ENCODE measurements at regions not wholly inside any gene's neighbourhood (a gene's known extent, or its start where the extent isn't known, plus 50 kb on each side); places are given as distances from the start of the nearest gene placed in this dataset.

DNA sequence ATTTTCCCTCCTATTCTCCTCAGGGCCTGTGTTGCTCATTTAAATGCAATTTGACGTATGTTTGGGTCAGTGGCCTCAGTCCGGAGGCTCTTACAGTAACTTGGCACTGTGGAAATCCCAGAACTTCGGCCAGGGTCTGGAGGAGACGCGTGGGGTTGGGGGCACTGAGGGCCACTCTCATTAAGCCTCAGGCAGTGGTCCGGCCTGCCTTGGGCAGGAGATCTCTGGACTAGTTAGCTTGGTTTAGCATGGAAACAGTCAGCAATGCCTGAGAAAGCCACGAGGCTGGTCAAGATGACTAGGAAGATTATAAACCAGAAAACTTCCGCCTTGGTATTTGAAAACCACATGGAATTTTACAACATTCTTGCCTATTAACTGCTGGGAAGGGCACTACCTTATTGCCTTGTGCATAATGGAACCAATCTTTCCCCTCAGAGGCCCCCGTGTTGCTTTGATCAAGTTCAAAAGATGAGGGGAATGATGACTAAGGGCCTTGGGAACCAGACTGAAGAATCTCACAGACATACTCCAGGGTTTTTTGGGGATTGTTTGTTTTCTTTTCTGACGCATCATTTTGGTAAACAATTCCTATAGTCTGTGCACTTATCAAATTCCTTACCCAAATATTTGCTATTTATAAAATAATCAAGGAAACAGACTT is 206.0 kb upstream of the PREP start:
- DNase-seq (ENCODE audit: low read depth), result no peak

GRCh38 chr6:105607636-105608621 is 205.0 kb upstream of the PREP start:
- no peak for DNase-seq (ENCODE audit: low read depth)

DNA sequence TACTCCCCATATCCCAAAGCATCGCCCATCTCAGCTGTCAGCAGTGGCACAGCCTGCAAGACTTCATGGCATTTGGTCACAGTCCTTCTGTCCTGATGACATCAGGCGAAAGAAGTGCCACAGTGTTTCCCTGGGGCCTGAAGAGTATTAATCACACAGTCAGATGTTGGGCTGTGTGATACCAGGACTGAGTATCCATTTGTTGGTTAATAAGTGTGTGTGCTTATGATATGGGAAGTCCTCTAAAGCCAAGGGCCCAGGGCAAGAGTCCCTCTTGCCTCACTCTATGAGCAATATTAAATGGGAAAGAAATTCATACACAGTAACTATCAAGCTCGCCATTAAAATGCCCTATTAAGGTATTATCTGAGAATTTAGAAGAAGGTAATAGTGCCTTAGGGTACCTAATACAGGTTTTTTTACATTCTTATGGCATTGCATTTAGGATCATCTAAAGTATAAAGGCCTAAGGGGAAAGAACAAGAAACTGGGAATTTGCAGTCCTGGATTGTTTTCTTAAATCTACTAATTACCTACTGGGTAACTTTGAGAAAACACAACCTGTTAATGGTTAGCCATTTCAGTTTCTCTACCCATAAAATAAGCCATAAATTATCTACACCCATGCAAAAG is 204.1 kb upstream of the PREP start:
- no peak for DNase-seq (ENCODE audit: low read depth)

DNA sequence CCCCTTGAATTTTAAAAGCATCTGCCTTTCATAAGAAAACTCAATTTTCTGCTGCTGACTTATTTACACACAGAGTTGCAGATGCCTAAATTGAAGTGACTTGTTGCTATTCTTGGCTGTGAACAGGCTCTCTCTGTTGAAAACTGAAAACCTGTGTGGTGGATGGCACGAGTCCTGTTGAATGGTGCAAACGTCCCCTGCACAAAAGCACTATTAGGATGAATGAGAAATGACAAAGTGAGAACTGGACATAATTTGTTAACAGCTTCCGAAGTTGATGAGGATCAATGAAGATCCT is 201.7 kb upstream of the PREP start:
- DNase-seq (ENCODE audit: low read depth), result no peak

DNA sequence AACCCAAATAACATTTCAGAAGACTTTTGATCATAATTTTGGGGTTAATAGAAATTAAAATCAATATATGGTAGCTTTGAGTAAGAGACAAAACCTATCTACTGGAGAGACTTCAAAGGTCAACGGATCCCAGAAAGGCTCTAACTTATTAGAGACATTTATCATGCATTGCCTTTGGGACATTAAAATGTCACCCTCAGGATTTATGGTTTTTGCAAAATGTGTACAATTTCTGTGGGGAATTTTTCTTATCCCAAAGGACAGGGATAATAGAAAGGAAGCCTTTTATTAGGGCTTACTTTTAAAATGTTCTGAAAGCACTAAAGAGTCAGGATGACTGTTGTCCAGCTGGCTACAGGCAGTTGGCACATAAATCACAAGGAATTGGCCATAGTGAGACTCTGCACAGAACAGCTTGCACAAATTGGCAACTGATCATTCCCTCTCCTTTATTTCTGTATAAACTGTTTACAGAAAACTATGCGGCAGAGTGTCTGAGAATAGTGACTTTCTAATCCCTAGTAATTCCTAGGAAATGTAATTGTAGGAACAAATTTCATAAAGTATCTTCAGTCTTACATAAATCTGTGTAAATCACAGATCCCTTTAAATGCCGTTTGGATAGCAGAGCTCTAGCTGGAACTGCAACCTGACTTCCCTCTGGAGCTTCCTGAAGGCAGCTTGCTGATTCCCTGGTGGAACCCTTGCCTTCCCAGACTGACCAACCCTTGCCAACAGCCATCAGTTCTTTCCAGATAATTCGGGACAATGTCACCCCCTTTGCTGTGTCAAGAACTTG is 201.1 kb upstream of the PREP start:
- DNase-seq (ENCODE audit: low read depth), result no peak

DNA sequence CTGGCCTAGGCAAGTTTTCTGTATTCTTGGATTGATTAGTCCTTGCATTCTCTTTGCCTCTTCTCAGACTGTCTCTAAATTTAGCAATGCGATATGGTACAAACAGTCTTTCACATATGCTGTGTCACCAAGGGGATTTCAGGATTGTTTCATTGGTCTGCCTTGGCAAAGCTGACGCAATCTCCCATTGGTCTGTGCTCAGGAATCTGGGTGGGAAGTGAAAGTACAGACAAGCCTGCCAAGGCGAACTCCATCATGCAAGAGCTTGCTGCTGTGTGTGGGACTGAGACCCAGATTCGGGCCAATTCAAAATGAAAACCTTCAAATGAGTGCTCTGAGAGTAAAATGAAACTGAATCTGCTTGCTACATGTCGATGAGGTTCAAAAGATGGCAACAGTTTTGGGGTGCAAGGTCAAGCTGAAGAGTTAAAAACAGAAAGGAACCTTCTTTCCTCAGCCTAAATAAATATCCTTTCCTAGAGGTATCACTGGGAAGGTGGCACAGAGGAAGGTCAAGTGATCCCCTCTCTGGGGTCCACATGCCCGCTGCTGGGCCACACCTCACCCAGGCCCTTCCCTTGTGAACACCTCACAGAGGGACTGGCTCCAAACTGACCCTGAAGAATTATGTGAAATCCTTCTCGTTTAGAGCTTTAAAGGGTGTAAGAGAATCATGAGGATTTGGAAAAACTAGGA is 198.8 kb upstream of the PREP start:
- no peak for DNase-seq (ENCODE audit: low read depth)

DNA sequence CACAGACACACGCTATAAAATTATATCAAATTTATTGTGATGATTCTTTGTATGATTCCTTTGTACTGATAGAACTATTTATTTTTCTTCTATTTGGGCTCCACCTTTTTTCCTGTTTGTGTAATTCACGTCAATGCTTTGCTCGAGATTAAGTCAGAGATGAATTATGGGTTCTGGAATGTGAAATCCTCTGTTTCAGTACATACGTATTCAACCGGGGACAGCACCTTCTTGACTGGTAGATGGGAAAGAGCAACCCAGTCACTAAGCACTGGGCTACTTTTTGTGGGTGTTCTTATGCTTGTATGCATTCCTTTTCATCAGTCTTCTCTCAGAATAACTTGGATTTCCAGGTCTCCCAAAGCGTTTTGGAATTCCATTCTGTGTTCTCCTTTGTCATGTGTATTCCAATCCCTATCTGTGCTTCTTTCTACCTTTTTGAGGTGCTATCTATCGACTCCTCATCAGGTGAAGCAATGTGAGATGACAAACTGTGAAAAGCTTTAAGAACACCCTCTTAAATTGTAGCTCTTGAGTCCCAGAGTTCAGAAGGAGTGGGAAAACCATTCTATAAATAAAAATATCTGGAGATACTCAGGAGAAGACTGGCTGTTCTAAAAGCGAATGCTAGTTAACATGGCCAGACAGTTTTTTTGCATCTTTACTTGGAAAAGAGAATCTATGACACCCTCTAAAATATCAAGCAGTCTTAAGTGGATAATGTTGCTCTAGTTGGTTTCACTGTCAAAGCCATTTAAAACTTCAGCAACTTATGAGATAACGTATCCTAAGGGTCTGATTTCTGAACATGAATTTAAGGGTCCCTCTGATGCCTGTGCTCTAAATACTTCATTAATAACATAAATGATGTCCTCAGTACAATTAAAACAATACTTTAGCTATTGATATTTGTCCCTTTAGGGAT is 197.7 kb upstream of the PREP start:
- DNase-seq (ENCODE audit: low read depth), result no peak

- no peak for DNase-seq (ENCODE audit: low read depth)
Observed at GRCh38 chr6:105598264-105598663, 195.4 kb upstream of the PREP start.

- DNase-seq (ENCODE audit: low read depth), result no peak
Observed at GRCh38 chr6:105596284-105596755, 193.4 kb upstream of the PREP start.

GRCh38 chr6:105595829-105596228 is 192.9 kb upstream of the PREP start:
- no peak for DNase-seq (ENCODE audit: low read depth)

DNA sequence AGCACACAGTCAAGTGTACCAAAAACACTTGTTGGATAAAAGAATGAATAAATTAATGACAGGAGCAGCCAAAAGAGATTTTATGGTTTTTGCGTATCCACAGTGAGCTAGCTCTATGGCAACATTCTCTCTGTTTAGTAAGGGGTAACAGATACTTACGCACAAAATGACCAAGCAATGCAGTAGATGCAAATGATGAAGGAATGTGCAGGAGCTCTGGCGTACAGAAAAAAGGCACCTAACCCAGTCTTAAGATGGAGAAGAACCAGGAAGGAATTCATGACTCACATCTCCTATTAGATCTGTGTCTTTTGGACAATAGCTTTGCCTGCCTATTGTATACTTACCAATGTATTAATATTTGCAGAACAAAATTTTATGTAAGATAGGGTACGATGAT is 191.9 kb upstream of the PREP start:
- DNase-seq (ENCODE audit: low read depth), result no peak

GRCh38 chr6:105593805-105594671 is 191.2 kb upstream of the PREP start:
- no peak for DNase-seq (ENCODE audit: low read depth)

DNA sequence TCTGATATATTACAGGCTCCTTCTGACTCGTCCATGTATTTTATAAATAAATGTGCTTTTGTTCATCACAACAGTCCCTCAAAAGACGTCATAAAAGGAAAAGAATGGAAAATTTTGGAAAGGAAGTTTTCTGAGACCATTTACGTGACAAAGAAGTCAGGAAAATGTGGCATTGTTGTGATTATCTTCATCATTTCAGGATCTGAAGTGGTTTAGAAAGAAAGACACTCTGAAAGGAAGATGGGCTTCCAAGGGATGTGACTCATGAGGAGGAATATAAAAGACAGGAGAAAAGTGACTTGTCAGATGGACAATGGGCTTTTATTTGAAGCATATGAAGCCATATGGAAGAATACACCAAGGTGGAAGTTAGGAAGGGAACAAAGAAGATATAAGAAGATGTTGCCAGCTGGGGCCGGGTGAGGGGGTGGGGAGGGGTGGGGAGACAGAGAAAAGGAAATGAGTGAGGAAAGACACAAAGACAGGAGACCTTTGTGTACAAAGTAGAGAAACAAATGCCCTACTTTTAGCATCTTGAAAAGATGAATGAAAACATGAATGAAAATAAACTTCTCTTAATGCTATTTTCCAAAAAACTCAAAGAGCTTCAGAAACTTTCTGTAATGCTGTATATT is 190.3 kb upstream of the PREP start:
- no peak for DNase-seq (ENCODE audit: low read depth)

DNA sequence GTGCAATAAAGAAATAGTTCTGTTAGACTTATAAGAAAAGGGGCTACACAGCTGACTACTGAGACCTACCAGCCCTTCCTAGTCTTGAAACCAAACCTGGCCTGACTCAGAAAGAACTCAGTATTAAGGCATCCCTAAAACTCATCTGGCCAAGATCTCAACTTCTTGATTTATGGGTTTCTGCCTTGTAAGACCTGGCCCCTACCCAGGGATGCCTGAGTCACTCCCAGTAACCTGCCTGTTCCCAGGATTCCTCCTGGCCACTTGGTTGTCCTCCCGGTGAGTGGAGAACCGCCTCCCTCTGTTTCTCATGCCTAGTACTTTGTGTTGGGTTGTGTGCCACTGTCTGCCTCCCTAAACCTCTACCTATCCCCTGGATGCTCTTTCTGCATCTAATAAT is 189.4 kb upstream of the PREP start:
- no peak for DNase-seq (ENCODE audit: low read depth)

GRCh38 chr6:105591053-105591452 is 188.2 kb upstream of the PREP start:
- no peak for DNase-seq (ENCODE audit: low read depth)

DNA sequence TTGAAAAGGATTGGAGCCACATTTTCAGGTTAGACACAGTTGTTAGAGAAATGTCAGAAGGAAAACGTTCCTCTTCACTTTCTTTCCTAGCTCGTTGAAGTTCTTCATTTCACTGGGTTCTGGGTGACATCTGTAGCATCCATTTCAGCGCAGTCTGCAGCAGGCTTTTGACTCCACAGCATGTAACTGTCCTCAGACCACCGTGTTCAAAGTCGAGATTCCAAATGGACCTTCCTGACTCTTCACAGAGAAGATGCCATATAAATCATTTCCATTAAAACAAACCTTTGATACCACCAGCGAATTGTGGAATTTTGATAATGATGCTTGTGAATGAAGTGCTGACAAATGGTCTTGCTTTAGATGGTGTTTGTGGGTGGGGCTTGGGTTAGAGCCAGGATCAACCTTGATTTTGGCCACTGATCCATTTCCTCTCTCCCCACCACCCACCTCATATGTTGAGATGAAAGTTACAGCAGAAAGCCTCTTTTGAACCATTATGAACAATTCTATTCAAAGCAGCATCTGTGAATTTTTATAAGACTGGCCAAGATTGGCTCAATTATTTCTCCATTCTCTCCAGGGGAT is 185.3 kb upstream of the PREP start:
- no peak for DNase-seq (ENCODE audit: low read depth)

GRCh38 chr6:105587349-105588122 is 184.7 kb upstream of the PREP start:
- no peak for DNase-seq (ENCODE audit: low read depth)

Data from stimulated activated CD4-positive, alpha-beta T cell treated with anti-CD3 and anti-CD28 coated beads, Interleukin-2, amount 100 ng/mL, for 4 hours (primary cell).